ENCODE measurements at regions not wholly inside any gene's neighbourhood (a gene's known extent, or its start where the extent isn't known, plus 50 kb on each side); places are given as distances from the start of the nearest gene placed in this dataset.

GRCh38 chr1:244255426-244255965 is 196.2 kb downstream of the ADSS2 start:
- no peak for DNase-seq (ENCODE audit: low read depth in 1 of 2, low spot score in 1 of 2)

GRCh38 chr1:244256086-244256676 is 195.5 kb downstream of the ADSS2 start:
- no peak for DNase-seq (ENCODE audit: low read depth in 1 of 2, low spot score in 1 of 2)

- DNase-seq (ENCODE audit: low read depth in 1 of 2, low spot score in 1 of 2): no peak
Measured at GRCh38 chr1:244264163-244264562, 187.5 kb downstream of the ADSS2 start.

GRCh38 chr1:244265507-244265906 is 186.2 kb downstream of the ADSS2 start:
- no peak for DNase-seq (ENCODE audit: low read depth in 1 of 2, low spot score in 1 of 2)

- DNase-seq (ENCODE audit: low read depth in 1 of 2, low spot score in 1 of 2): no peak
Measured at GRCh38 chr1:244269169-244269568, 182.5 kb downstream of the ADSS2 start.

GRCh38 chr1:244271004-244271403 is 180.7 kb downstream of the ADSS2 start:
- no peak for DNase-seq (ENCODE audit: low read depth in 1 of 2, low spot score in 1 of 2)

GRCh38 chr1:244271691-244272308 is 179.9 kb downstream of the ADSS2 start:
- no peak for DNase-seq (ENCODE audit: low read depth in 1 of 2, low spot score in 1 of 2)

- peak; percentile 34 to 45 for DNase-seq (ENCODE audit: low read depth in 1 of 2, low spot score in 1 of 2)
Measured at GRCh38 chr1:244272471-244273261, 179.0 kb downstream of the ADSS2 start.

- DNase-seq (ENCODE audit: low read depth in 1 of 2, low spot score in 1 of 2): no peak
Measured at GRCh38 chr1:244273262-244273844, 178.4 kb downstream of the ADSS2 start.

- DNase-seq (ENCODE audit: low read depth in 1 of 2, low spot score in 1 of 2): no peak
Measured at GRCh38 chr1:244273845-244274619, 177.7 kb downstream of the ADSS2 start.

- no peak for DNase-seq (ENCODE audit: low read depth in 1 of 2, low spot score in 1 of 2)
Measured at GRCh38 chr1:244276646-244277045, 175.1 kb downstream of the ADSS2 start.

GRCh38 chr1:244280201-244280600 is 171.5 kb downstream of the ADSS2 start:
- no peak for DNase-seq (ENCODE audit: low read depth in 1 of 2, low spot score in 1 of 2)

GRCh38 chr1:244280859-244281258 is 170.8 kb downstream of the ADSS2 start:
- DNase-seq (ENCODE audit: low read depth in 1 of 2, low spot score in 1 of 2): no peak

GRCh38 chr1:244283772-244284171 is 167.9 kb downstream of the ADSS2 start:
- DNase-seq (ENCODE audit: low read depth in 1 of 2, low spot score in 1 of 2): no peak

- DNase-seq (ENCODE audit: low read depth in 1 of 2, low spot score in 1 of 2): no peak
Measured at GRCh38 chr1:244284641-244285156, 167.0 kb downstream of the ADSS2 start.

GRCh38 chr1:244286341-244286740 is 165.4 kb downstream of the ADSS2 start:
- no peak for DNase-seq (ENCODE audit: low read depth in 1 of 2, low spot score in 1 of 2)

GRCh38 chr1:244287726-244288125 is 164.0 kb downstream of the ADSS2 start:
- no peak for DNase-seq (ENCODE audit: low read depth in 1 of 2, low spot score in 1 of 2)

GRCh38 chr1:244288663-244289062 is 163.0 kb downstream of the ADSS2 start:
- no peak for DNase-seq (ENCODE audit: low read depth in 1 of 2, low spot score in 1 of 2)

- DNase-seq (ENCODE audit: low read depth in 1 of 2, low spot score in 1 of 2): no peak
Measured at GRCh38 chr1:244289991-244290785, 161.5 kb downstream of the ADSS2 start.
